ENCODE measurements at regions not wholly inside any gene's neighbourhood (a gene's known extent, or its start where the extent isn't known, plus 50 kb on each side); places are given as distances from the start of the nearest gene placed in this dataset.
A peak's percentile ranks its signal among the peaks of the same experiment; 100 is the strongest.
"Not testable (repeated sequence)": the region's sequence is repeated elsewhere in the genome, so short reads cannot be mapped to it uniquely, and the experiment has no call there.

- H3K36me3 ChIP-seq (ENCODE audit: control insufficient read depth, insufficient read depth, low read length), result no peaks in the 10 kb centered on the region
- H3K4me3 ChIP-seq (ENCODE audit: low read depth, low read length), result no peak overlapping the region
- TF ChIP-seq CTCF (IDR thresholded peaks at IDR 0.05; ENCODE audit: insufficient read depth, low read length, severe bottlenecking), result no peak
- DNase-seq (ENCODE audit: low read depth), result no peak
- no peaks in the 10 kb centered on the region for H3K27me3 ChIP-seq (ENCODE audit: control insufficient read depth, insufficient read depth, low read length)
- no peak for FAIRE-seq
These were observed 175.1 kb upstream of the SFSWAP start for GRCh38 chr12:131535779-131536178.

GRCh38 chr12:131536337-131536736, 174.6 kb upstream of the SFSWAP start:
- FAIRE-seq (no peak), DNase-seq (ENCODE audit: low read depth) (no peak)
- Histone ChIP-seq H3K27me3 (ENCODE audit: control insufficient read depth, insufficient read depth, low read length) (no peaks in the 10 kb centered on the region), H3K4me3 (ENCODE audit: low read depth, low read length) (no peak overlapping the region), H3K36me3 (ENCODE audit: control insufficient read depth, insufficient read depth, low read length) (no peaks in the 10 kb centered on the region)
- no peak for TF ChIP-seq CTCF (IDR thresholded peaks at IDR 0.05; ENCODE audit: insufficient read depth, low read length, severe bottlenecking)

DNA sequence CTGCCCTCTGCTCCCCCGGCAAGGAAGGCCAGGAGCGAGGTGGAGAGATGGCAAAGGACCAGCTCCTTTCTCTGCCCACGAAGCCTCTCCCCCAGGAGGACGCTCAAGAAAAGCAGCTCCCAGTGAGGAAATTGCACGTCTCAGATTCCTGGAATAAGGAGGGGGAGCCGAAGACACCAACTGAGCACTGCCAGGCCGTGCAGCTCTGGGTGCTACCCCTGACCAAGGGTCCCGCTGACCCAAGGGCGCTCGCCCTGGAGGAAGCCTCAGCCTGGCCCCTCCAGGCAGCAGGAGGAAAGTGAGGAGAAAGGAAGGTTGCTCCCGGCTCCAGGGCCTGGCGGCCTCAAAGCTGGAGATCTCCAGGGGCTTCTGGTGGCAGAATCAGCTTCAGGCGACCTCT, 174.1 kb upstream of the SFSWAP start:
- DNase-seq (ENCODE audit: low read depth) (no peak), FAIRE-seq (no peak)
- no peaks in the 10 kb centered on the region for H3K36me3 ChIP-seq (ENCODE audit: control insufficient read depth, insufficient read depth, low read length)
- H3K27me3 ChIP-seq (ENCODE audit: control insufficient read depth, insufficient read depth, low read length), result no peaks in the 10 kb centered on the region
- H3K4me3 ChIP-seq (ENCODE audit: low read depth, low read length), result no peak overlapping the region
- no peak for TF ChIP-seq CTCF (IDR thresholded peaks at IDR 0.05; ENCODE audit: insufficient read depth, low read length, severe bottlenecking)

- H3K27me3 ChIP-seq (ENCODE audit: control insufficient read depth, insufficient read depth, low read length), result no peaks in the 10 kb centered on the region
These were observed 173.5 kb upstream of the SFSWAP start for GRCh38 chr12:131537267-131537958.

DNA sequence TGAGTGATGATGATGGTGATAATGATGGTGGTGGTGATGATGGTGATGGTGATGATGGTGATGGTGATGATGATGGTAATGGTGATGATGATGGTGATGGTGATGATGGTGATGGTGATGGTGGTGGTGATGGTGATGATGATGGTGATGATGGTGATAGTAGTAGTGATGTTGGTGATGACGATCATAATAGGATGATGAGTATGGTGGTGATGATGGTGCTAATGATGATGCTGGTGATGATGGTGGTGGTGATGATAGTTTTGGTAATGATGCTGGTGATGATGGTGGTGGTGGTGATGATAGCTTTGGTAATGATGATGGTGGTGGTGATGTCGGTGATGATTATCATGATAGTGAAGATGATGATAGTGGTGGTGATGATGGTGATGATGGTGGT, 171.5 kb upstream of the SFSWAP start:
- Histone ChIP-seq H3K27me3 (ENCODE audit: control insufficient read depth, insufficient read depth, low read length) (no peaks in the 10 kb centered on the region), H3K4me3 (ENCODE audit: low read depth, low read length) (no peak overlapping the region), H3K36me3 (ENCODE audit: control insufficient read depth, insufficient read depth, low read length) (no peaks in the 10 kb centered on the region)
- FAIRE-seq (peak; percentile 7), DNase-seq (ENCODE audit: low read depth) (no peak)
- TF ChIP-seq CTCF (IDR thresholded peaks at IDR 0.05; ENCODE audit: insufficient read depth, low read length, severe bottlenecking), result no peak

More at GRCh38 chr12:131537267-131537958, 173.5 kb upstream of the SFSWAP start:
- no peak overlapping the region for H3K4me3 ChIP-seq (ENCODE audit: low read depth, low read length)
- DNase-seq (ENCODE audit: low read depth) (no peak), FAIRE-seq (no peak)
- no peak for TF ChIP-seq CTCF (IDR thresholded peaks at IDR 0.05; ENCODE audit: insufficient read depth, low read length, severe bottlenecking)
- H3K36me3 ChIP-seq (ENCODE audit: control insufficient read depth, insufficient read depth, low read length), result no peaks in the 10 kb centered on the region

DNA sequence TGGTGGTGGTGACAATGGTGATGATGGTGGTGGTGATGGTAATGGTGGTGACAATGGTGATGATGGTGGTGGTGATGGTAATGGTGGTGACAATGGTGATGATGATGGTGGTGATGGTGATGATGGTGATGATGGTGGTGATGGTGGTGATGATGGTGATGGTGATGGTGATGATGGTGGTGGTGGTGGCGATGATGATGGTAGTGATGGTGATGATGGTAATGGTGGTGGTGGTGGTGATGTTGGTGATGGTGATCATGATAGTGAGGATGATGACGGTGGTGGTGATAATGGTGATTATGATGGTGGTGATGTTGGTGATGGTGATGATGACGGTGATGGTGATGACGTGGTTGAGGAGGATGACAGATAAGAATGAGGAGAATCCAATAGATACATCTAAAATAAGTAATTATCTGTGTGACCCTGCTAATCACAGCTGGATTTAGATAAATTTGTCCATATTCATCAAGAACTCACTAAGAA, 170.7 kb upstream of the SFSWAP start:
- no peak for DNase-seq (ENCODE audit: low read depth)
- H3K36me3 ChIP-seq (ENCODE audit: control insufficient read depth, insufficient read depth, low read length), result no peaks in the 10 kb centered on the region
- no peak overlapping the region for H3K4me3 ChIP-seq (ENCODE audit: low read depth, low read length)
- H3K27me3 ChIP-seq (ENCODE audit: control insufficient read depth, insufficient read depth, low read length), result no peaks in the 10 kb centered on the region
- no peak for TF ChIP-seq CTCF (IDR thresholded peaks at IDR 0.05; ENCODE audit: insufficient read depth, low read length, severe bottlenecking)
- FAIRE-seq, result no peak

GRCh38 chr12:131541512-131541911, 169.4 kb upstream of the SFSWAP start:
- not testable (repeated sequence) for FAIRE-seq; H3K36me3 ChIP-seq (ENCODE audit: control insufficient read depth, insufficient read depth, low read length); H3K27me3 ChIP-seq (ENCODE audit: control insufficient read depth, insufficient read depth, low read length); DNase-seq (ENCODE audit: low read depth); H3K4me3 ChIP-seq (ENCODE audit: low read depth, low read length)
